ENCODE measurements at regions not wholly inside any gene's neighbourhood (a gene's known extent, or its start where the extent isn't known, plus 50 kb on each side); places are given as distances from the start of the nearest gene placed in this dataset.

GRCh38 chr17:77419095-77419494, 278.3 kb downstream of the SEC14L1 start:
- no peak for DNase-seq (ENCODE audit: low read depth in 2 of 2)

DNA sequence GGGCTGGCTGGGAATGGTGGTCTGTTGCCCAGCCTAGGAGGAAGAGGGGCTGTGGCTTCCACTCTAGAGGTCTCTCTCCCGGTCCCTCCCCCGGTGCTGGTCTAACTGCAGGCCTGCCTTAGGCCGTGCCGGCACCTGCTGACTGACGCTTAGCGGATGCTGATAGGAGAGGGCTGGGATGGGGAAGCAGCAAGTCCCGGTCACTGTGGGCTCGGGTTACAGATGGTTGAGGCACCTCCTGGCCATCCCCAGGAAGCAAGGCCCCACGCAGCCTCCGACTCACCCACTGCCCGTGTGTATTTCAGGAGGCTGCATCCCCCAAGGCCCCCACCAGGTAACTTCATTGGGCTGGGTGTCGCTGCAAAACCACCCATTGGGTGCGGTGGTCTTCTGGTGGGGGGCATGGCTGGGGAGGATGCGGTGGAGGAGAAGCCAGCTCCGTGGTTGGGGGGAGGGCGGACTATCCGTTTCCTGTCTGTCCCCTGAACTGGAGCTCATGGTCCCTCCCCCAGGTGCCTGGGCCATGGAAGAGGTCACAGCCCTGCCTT, 278.9 kb downstream of the SEC14L1 start:
- no peak for DNase-seq (ENCODE audit: low read depth in 2 of 2)

DNA sequence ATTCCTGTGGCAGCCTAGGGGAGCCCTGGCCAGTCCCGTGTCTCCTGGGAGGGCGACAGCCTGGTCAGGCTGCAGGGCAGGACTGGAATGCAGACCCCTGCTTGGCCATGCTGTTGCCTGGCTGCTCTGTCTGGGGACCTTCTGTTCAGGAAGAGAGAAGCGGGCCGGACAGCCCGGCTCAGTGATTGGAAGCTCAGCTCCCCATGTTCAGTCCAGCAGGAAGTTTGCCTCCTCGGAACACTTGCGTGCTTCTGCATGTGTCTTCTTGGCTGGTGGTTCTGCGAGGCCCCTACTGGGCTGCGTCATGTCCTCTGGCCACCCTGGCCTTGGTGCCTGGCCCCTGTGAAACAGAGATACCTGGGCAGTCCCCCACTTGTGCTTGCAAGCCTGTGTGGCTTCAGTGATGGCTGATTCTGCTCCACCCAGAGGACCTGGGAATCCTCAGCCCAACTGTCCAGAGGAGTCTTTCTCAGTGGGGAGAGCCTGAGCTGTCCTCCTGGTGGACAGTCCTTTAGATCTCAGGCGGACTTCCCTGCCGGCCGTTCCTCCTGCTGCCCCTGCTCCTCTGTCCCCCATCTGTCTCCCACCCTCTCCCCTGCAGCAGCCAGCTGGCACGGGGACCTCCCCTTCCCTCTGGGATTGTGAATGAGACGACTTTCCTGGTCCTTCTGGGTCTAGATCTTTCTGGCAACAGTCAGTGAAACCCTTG, 279.5 kb downstream of the SEC14L1 start:
- no peak for DNase-seq (ENCODE audit: low read depth in 2 of 2)

GRCh38 chr17:77420804-77421629, 280.2 kb downstream of the SEC14L1 start:
- DNase-seq (ENCODE audit: low read depth in 2 of 2): no peak

GRCh38 chr17:77421630-77421972, 280.8 kb downstream of the SEC14L1 start:
- no peak for DNase-seq (ENCODE audit: low read depth in 2 of 2)

GRCh38 chr17:77422104-77422747, 281.5 kb downstream of the SEC14L1 start:
- DNase-seq (ENCODE audit: low read depth in 2 of 2): no peak

DNA sequence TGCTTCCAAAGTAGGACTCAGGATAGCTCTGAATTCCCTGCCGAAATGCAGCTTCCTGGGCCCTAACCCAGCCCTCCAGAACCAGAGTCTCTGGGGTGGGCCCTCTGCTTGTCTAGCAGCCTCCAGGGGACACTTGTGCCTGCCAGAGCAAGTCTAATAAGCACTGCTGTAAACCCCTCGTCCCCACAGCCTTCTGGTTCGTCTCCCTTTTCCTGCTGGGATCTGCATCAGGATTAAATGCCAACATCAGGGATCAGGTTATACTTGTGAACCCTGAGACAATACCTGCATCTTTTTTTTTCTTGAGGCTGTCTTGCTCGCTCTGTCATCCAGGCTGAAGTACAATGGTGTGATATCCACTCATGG, 282.0 kb downstream of the SEC14L1 start:
- no peak for DNase-seq (ENCODE audit: low read depth in 2 of 2)

DNA sequence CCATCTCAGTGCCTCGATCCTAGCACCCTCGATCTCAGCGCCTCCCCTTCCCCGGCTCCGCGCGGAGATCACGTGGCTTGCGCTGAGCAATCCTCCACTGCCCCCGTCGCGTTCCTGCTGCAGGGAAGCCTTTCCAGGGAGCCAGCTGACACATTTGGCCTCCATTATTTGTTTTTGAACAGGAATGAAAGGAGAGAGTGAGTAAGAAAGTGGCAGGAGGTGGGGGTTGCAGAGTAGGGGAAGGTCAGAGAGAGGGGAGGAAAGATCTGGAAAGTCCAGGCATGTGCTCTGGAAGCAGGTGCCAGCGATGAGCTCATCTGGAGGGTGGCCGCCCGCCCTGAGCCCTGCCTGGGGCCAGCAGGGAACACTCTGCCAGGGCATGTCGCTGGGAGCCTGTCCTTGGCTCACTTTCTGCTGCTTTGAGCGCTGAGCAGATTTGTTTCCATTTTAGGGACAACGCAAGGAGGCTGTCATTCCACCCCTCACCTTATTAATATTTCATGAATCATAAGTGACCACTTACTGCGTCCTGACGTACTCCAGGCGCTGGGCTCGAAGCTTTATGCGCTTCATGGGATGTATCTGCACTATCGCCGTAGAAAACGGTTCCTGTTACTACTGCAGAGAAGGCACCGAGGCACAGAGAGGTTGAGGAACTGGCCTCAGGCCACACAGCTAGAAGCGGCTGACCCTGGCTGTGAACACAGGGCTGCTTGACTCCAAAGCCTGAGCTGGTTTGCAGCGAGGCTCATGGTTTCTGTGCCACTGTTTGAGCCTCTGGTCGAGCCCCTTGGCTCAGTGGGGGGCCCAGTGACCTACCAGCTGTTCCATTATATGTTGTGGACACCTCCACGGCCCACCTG, 283.1 kb downstream of the SEC14L1 start:
- no peak for DNase-seq (ENCODE audit: low read depth in 2 of 2)

GRCh38 chr17:77424585-77425344, 284.0 kb downstream of the SEC14L1 start:
- DNase-seq (ENCODE audit: low read depth in 2 of 2): no peak

DNA sequence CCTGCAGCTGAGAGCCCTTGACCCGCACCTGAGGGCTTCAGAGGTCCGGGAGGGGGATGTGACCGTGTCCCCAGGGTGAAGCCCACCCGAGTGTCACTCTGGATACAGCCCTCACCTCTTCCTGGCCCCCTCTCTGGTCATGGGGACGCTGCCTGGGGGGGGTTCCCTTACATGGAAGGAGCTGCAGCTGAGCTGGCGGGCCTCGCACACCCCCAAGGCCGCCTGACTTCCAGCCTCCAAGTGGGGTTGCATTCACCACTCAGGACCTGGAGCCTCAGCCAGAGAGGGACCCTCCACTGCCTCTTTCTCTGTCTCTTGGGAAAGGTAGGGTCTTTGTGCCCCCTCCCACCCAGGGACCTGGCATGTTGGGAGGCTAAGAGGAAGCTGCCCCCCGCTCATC, 284.6 kb downstream of the SEC14L1 start:
- DNase-seq (ENCODE audit: low read depth in 2 of 2): no peak

DNA sequence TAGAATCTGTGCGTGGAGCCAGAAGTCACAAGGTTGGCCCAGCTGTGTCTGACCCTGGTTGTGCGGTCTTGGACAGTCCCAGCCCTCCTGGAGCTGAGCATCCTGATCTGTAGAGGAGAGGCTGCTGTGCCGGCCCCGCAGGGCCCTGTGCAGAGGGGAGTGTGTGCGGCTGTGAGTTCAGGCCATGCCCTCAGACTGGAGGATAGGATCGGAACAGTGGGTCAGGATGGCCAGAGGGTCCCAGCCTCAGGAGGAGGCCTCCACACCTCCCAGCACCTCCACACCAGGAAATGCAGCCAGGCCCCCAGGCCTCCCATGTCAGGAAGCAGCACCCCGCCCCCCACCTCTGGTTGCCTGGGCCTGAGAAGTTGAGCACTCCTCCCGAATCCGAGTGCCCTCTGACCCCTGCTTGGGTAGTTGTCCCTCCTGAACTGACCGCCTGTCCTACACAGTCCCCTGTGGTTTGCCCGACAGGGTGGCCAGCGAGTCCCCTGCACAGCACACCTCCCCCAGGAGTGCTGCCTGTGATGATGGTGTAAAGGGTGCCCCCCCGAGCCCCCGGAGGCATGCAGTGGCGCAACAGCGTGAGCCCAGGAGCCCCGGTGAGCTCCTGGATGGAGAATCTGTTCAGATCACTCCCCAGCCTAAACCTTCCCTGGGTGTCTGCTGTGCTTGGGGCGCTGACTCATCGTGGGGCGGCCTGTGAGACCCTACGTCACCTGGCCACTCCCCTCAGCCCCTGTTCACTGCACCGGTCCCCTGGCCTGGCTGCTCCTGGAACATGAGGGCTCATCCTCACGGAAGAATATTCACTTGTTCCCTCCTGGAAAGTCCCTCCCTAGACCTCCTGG, 285.2 kb downstream of the SEC14L1 start:
- peak; percentile 34 to 72 for DNase-seq (ENCODE audit: low read depth in 2 of 2)

- DNase-seq (ENCODE audit: low read depth in 2 of 2): no peak
These were observed 286.1 kb downstream of the SEC14L1 start for GRCh38 chr17:77426676-77427386.

DNA sequence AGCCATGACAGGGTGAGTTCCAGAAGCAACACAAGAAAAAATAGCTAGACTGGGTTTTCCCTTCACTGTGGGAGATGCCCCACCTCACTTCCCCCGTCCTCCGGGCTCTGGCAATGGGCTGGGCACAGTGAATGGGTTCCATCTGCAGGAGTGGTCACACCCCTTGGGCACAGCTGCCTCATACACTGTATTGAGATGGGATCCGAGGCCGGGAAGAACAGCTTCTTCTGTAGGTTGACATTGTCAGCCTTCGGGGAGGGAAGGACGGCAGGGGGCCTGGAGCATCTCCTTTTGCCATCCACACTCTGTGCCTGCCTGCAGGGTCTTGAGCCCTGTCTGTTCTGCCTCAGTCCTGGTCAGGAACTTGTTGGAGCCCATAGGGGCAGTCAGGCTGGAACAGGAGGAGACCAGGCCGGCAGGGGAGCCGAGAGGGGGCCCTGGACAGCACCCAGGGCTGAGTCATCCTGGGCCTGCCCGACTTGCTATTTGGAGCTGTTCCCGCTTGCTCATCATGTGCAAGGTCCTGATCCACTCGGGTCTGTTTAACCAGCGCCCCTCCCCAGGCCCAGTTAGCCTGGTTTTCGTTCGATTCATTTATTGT, 286.7 kb downstream of the SEC14L1 start:
- DNase-seq (ENCODE audit: low read depth in 2 of 2): no peak

DNA sequence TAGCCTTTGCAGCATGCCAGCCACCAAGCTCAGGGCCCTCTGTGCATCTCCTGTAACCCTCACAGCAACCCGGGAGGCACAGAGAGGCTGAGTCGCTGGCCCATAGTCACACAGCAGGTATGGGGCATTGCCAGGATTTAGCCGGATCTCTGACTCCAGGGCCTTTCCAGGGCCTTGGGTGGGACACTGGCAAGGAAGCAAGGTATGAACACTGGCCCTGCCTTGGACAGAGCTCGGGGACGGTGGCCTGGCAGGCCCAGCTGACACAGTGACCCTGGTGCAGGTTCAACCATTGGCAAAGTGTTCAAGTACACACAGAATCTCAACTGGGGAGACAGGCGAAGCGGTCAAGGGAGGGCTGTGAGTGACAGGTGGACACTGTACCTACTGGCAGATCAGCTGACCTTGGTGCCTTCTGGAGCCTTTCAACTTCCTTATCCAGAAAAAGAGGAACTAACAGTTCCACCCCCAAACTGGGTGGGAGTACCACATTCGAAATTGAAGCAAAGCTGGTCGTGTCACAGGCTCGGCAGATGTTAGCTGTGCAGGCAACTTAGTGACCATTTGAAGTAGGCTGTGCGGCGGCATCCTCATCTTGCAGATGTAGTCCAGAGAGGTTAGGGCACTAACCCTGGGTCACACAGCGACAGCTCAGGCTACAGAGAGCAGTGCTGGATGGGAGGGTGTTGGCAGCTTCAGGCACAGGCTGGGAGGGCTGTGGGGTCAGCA, 287.4 kb downstream of the SEC14L1 start:
- DNase-seq (ENCODE audit: low read depth in 2 of 2): no peak

GRCh38 chr17:77428749-77429368, 288.1 kb downstream of the SEC14L1 start:
- no peak for DNase-seq (ENCODE audit: low read depth in 2 of 2)

- no peak for DNase-seq (ENCODE audit: low read depth in 2 of 2)
These were observed 288.7 kb downstream of the SEC14L1 start for GRCh38 chr17:77429369-77429968.

All from stimulated activated CD4-positive, alpha-beta T cell treated with anti-CD3 and anti-CD28 coated beads, Interleukin-1b, Interleukin-23, amount 100 ng/mL, for 4 hours (primary cell).